ENCODE measurements at regions not wholly inside any gene's neighbourhood (a gene's known extent, or its start where the extent isn't known, plus 50 kb on each side); places are given as distances from the start of the nearest gene placed in this dataset.

DNA sequence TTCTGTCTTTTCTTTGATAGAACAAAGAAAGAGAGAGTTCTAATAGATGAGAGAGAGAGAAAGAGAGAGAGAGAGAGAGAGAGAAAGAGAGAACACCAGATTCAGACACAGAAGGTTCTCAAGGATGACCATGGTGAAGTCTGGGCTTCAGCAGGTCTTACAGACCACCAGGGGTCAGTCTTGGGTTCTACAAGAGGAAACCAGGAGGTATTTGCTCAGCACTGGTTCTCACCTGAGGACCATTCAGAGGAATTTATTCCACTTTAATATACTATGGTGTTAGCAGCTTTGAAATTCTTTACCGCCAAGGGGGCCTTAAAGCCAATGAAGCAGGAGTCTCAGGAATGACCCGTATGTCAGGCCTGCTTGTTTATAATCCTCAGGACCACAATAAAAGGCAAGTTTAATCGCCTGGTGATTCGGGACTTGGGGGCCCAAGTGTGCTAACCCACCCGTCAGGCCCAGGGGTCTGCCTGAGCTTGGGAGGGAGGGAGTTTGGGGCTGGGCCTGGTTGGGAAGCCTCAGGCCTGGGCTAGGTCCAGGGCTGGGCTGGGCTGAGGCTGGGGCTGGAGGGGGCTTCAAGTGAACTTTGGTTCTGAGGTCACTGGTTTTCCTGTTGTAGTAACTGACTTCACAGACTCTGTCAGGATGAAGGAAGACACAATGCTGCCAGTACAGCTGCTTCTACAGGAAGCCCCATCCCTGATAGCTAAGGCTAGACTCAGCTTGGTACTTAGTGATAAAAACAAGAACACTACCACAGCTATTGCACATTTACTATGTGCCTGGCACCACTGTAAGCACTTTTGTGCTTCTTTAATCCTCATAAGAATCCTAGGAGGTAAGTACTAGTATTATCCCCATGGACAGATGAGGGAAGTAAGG, 179.2 kb upstream of the ZBED5 start:
- TF ChIP-seq, protein P1, sequence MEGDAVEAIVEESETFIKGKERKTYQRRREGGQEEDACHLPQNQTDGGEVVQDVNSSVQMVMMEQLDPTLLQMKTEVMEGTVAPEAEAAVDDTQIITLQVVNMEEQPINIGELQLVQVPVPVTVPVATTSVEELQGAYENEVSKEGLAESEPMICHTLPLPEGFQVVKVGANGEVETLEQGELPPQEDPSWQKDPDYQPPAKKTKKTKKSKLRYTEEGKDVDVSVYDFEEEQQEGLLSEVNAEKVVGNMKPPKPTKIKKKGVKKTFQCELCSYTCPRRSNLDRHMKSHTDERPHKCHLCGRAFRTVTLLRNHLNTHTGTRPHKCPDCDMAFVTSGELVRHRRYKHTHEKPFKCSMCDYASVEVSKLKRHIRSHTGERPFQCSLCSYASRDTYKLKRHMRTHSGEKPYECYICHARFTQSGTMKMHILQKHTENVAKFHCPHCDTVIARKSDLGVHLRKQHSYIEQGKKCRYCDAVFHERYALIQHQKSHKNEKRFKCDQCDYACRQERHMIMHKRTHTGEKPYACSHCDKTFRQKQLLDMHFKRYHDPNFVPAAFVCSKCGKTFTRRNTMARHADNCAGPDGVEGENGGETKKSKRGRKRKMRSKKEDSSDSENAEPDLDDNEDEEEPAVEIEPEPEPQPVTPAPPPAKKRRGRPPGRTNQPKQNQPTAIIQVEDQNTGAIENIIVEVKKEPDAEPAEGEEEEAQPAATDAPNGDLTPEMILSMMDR (IDR thresholded peaks at IDR 0.05; ENCODE audit: insufficient read depth, low read depth, low read length, missing control alignments), result peak; percentile 69
- DNase-seq (ENCODE audit: low read depth), result peak; percentile 78
- H3K4me3 ChIP-seq (ENCODE audit: low read length), result no peak overlapping the region

DNA sequence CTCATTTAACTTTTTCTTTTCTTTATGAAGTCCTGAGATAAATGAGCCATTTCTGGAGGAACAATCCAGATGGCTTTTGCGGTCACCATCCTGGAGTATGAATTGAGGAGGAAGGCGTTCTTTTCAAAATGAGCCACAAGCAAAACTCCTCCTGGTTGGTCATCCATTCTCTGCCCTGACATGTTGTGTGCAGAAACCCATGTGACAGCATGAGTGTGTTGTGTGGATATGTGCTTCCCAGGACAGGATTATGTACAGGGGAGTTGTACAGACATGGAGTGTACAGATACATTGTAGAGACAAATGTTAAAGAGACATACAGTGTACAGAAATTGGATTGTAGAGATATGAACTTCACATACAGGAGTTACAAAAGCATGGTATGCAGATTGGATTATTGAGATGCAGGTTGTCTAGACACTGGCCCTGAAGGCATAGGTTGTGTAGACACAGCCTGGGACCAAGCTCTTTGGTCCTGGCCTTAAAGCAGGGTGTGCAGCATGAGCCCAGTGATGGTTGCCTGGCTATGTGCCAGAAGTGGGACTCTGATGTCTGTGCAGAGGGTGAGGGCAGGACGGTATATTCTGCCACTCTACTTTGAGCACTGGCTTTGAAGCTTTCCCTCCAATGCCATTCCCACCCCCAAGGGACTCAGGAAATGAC, 178.5 kb upstream of the ZBED5 start:
- TF ChIP-seq, protein P1 (IDR thresholded peaks at IDR 0.05; ENCODE audit: insufficient read depth, low read depth, low read length, missing control alignments), result no peak
- peak; percentile 87 for DNase-seq (ENCODE audit: low read depth)
- no peak overlapping the region for H3K4me3 ChIP-seq (ENCODE audit: low read length)

DNA sequence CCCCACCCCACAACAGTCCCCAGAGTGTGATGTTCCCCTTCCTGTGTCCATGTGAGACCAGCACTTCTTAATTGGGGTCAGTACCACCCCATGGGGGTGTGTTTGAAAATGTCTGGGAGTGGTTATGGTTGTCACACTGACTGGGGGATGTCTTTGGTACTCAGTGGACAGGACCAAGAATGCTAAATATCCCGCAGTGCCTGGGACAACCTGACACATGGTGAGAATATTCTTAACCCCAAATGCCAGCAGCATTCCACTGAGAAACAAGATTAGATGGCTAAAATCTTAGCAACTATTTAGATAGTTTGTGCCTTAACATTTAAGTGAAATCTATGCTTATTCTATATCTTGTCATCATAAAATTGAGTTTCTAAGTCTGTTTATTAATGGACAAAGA, 177.5 kb upstream of the ZBED5 start:
- no peak overlapping the region for H3K4me3 ChIP-seq (ENCODE audit: low read length)
- no peak for DNase-seq (ENCODE audit: low read depth)

DNA sequence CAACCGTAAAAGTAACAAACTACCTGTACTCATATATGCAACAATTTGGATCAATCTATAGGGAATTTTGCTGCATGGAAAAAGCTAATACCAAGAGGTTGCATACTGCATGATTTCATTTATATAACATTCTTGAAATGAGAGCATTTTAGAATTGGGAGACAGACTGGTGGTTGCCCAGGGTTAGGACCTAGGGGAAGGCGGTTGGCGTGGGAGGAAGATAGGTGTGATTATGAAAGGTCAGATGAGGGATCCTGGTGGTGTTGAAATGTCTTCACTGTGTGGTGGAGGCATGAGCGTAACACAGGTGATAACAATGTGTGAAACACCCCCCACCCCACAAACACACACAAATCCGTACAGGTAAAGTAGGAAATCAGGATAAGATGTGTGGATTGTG, 176.6 kb upstream of the ZBED5 start:
- no peak for DNase-seq (ENCODE audit: low read depth)
- TF ChIP-seq, protein P1 (IDR thresholded peaks at IDR 0.05; ENCODE audit: insufficient read depth, low read depth, low read length, missing control alignments), result no peak
- H3K4me3 ChIP-seq (ENCODE audit: low read length), result no peak overlapping the region

More for the DNA sequence above, 177.5 kb upstream of the ZBED5 start:
- TF ChIP-seq, protein P1 (IDR thresholded peaks at IDR 0.05; ENCODE audit: insufficient read depth, low read depth, low read length, missing control alignments), result no peak

DNA sequence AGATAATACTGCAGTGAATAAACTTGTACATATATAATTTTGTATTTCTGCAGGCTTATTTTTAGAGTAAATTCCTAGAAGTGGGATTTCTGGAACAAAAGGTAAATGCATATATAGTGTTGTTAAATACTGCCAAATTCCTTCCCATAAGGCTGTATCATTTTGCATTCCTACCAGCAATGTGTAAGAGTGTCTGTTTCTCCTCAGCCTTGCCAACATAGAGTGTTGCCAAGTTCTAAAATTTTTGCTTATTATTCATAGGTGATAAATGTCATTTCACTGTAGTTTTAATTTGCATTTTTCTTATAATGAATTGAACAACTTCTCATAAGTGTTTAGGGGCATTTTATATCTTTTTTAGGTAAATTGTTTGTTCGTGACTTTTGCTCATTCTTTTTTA, 174.2 kb upstream of the ZBED5 start:
- no peak for DNase-seq (ENCODE audit: low read depth)
- TF ChIP-seq, protein P1 (IDR thresholded peaks at IDR 0.05; ENCODE audit: insufficient read depth, low read depth, low read length, missing control alignments), result no peak
- H3K4me3 ChIP-seq (ENCODE audit: low read length), result no peak overlapping the region

DNA sequence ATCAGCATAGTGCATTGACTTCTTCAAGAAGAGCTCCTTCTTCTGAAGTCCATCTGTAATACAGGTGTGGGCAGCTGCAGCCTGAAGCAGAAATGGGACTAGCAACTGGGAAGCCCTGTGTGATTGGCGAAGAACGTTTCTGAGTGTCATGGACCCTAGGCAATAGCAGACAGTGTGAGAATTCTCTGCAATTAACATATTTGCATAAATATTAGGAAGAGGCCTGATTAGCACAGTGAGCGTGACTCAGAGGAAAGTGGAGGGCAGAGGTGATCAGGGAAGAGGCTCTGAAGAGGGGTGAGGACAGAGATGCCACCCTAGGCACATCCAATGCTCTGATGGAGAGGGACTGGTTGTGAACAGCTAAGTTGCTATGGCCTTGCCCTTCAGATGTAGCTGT, 171.2 kb upstream of the ZBED5 start:
- TF ChIP-seq, protein P1 (IDR thresholded peaks at IDR 0.05; ENCODE audit: insufficient read depth, low read depth, low read length, missing control alignments), result no peak
- DNase-seq (ENCODE audit: low read depth), result no peak
- H3K4me3 ChIP-seq (ENCODE audit: low read length), result no peak overlapping the region
